ENCODE measurements at regions not wholly inside any gene's neighbourhood (a gene's known extent, or its start where the extent isn't known, plus 50 kb on each side); places are given as distances from the start of the nearest gene placed in this dataset.

DNA sequence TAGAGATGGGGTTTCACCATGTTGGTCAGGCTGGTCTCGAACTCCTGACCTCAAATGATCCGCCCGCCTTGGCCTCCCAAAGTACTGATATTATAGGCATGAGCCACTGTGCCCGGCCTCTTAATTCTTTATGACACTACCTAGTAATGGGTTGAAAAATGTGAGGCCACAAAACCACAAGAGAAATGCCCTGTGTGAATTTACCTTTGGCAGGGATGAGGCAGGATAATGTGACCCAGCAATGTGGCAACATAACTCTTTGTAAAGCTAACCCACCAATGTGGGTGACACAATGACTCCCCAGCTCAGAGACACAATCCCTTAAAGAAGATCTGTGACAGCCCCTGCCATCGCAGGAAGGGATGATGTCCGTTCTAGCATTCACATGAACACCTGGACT is 533.1 kb downstream of the KLF5 start:
- WGBS (ENCODE audit: insufficient coverage), result no CpG with 5 or more reads among the region's 6 CpGs
- H3K36me3 Mint-ChIP-seq, result no peaks in the 10 kb centered on the region
- ATAC-seq (replicated peaks in 1 of 4), result no peak

DNA sequence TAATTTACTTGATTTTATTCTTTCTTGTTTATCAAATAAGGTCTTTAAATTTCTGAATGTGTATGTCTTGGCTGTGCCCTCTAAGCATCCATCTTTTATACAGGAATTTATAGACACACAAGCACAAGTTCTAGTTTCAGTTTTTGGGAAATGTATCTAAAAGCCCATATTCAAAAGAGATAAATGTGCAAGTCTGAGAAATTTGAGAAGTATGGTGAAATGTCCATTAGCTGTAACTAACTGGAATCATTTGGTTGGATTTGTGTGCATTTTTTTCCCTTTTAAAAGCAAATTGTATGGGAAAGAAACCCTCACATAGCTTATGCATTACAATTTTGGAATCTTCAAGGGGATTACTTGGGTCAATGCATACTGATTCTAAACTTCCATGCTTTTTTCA is 532.0 kb downstream of the KLF5 start:
- no peak overlapping the region for H3K4me3 ChIP-seq (ENCODE audit: control insufficient read depth in 1 of 2, extremely low read depth in 1 of 2, low read length in 1 of 2)
- H3K9me3 ChIP-seq, result no peaks in the 10 kb centered on the region
- H3K27ac ChIP-seq (ENCODE audit: low read length), result no peak overlapping the region
- H3K27ac Mint-ChIP-seq, result no peak overlapping the region
- peaks cover 0 to 3% of the 10 kb centered on the region in 2 donors for H3K27me3 Mint-ChIP-seq
- peaks cover 3% of the 10 kb centered on the region for H3K36me3 Mint-ChIP-seq
- no peaks in the 10 kb centered on the region for H3K4me1 ChIP-seq (ENCODE audit: control insufficient read depth in 1 of 2, extremely low read depth in 1 of 2, insufficient read depth in 2 of 2, low read length in 2 of 2)
- no peak overlapping the region for H3K4me3 Mint-ChIP-seq
- CTCF ChIA-PET, result interaction anchor here in 1 of 2 donors (0.6 kb wide), 1 partner anchor 160 kb away, joined by 3 read pairs; no protein-coding TSS in a partner anchor
- H3K9me3 Mint-ChIP-seq, result peaks cover 4 to 6% (median 6%) of the 10 kb centered on the region in 3 donors
- no peak for DNase-seq
- no peaks in the 10 kb centered on the region for H3K27me3 ChIP-seq (replicated peaks in 1 of 2; ENCODE audit: control insufficient read depth in 2 of 2, extremely low read depth in 1 of 2, insufficient read depth in 2 of 2, low read length in 1 of 2)
- H3K36me3 ChIP-seq (ENCODE audit: control insufficient read depth in 2 of 2, extremely low read depth in 1 of 2, insufficient read depth in 1 of 2, low read length in 1 of 2), result no peaks in the 10 kb centered on the region
- no peak for ATAC-seq (replicated peaks in 1 of 4)
- POLR2A ChIA-PET, result no interaction called here
- peaks cover 0 to 3% (median 0%) of the 10 kb centered on the region in 3 donors for H3K4me1 Mint-ChIP-seq

More for the DNA sequence above, 533.1 kb downstream of the KLF5 start:
- no peaks in the 10 kb centered on the region for H3K27me3 ChIP-seq (replicated peaks in 1 of 2; ENCODE audit: control insufficient read depth in 2 of 2, extremely low read depth in 1 of 2, insufficient read depth in 2 of 2, low read length in 1 of 2)
- H3K27ac ChIP-seq (ENCODE audit: low read length), result no peak overlapping the region
- ChIA-PET CTCF (interaction anchor here in 1 of 2 donors (0.6 kb wide), 1 partner anchor 21 kb away, joined by 3 read pairs; no protein-coding TSS in a partner anchor), POLR2A (no interaction called here)
- Mint-ChIP-seq H3K27me3 (no peaks in the 10 kb centered on the region), H3K4me1 (peaks cover 8 to 10% (median 10%) of the 10 kb centered on the region in 3 donors), H3K4me3 (no peak overlapping the region), H3K27ac (no peak overlapping the region), H3K9me3 (no peaks in the 10 kb centered on the region)
- H3K4me3 ChIP-seq (ENCODE audit: control insufficient read depth in 1 of 2, extremely low read depth in 1 of 2, low read length in 1 of 2), result no peak overlapping the region
- DNase-seq, result no peak
- H3K4me1 ChIP-seq (ENCODE audit: control insufficient read depth in 1 of 2, extremely low read depth in 1 of 2, insufficient read depth in 2 of 2, low read length in 2 of 2), result peaks cover 0 to 2% of the 10 kb centered on the region in 2 experiments
- no peaks in the 10 kb centered on the region for H3K36me3 ChIP-seq (ENCODE audit: control insufficient read depth in 2 of 2, extremely low read depth in 1 of 2, insufficient read depth in 1 of 2, low read length in 1 of 2)
- no peaks in the 10 kb centered on the region for H3K9me3 ChIP-seq

- Histone ChIP-seq H3K4me1 (ENCODE audit: control insufficient read depth in 1 of 2, extremely low read depth in 1 of 2, insufficient read depth in 2 of 2, low read length in 2 of 2) (no peaks in the 10 kb centered on the region), H3K27ac (ENCODE audit: low read length) (no peak overlapping the region), H3K4me3 (ENCODE audit: control insufficient read depth in 1 of 2, extremely low read depth in 1 of 2, low read length in 1 of 2) (no peak overlapping the region), H3K36me3 (ENCODE audit: control insufficient read depth in 2 of 2, extremely low read depth in 1 of 2, insufficient read depth in 1 of 2, low read length in 1 of 2) (no peaks in the 10 kb centered on the region), H3K9me3 (no peaks in the 10 kb centered on the region), H3K27me3 (replicated peaks in 1 of 2; ENCODE audit: control insufficient read depth in 2 of 2, extremely low read depth in 1 of 2, insufficient read depth in 2 of 2, low read length in 1 of 2) (no peaks in the 10 kb centered on the region)
- peaks cover 3% of the 10 kb centered on the region for H3K36me3 Mint-ChIP-seq
- peaks cover 0 to 3% of the 10 kb centered on the region in 2 donors for H3K27me3 Mint-ChIP-seq
- H3K27ac Mint-ChIP-seq, result no peak overlapping the region
- 49% methylated on average over 2 of the region's 2 CpGs for WGBS (ENCODE audit: insufficient coverage)
- ChIA-PET POLR2A (no interaction called here), CTCF (no interaction called here)
- no peak for ATAC-seq (replicated peaks in 1 of 4)
- no peak overlapping the region for H3K4me3 Mint-ChIP-seq
- DNase-seq, result no peak
- H3K4me1 Mint-ChIP-seq, result no peaks in the 10 kb centered on the region
- H3K9me3 Mint-ChIP-seq, result peaks cover 6 to 11% (median 7%) of the 10 kb centered on the region in 3 donors
Measured at GRCh38 chr13:73585236-73585635, 526.4 kb downstream of the KLF5 start.

GRCh38 chr13:73583331-73583730 is 524.5 kb downstream of the KLF5 start:
- WGBS (ENCODE audit: insufficient coverage), result 67% methylated on average over 1 of the region's 3 CpGs
- DNase-seq (no peak), ATAC-seq (replicated peaks in 1 of 4) (no peak)
- Histone ChIP-seq H3K4me1 (ENCODE audit: control insufficient read depth in 1 of 2, extremely low read depth in 1 of 2, insufficient read depth in 2 of 2, low read length in 2 of 2) (no peaks in the 10 kb centered on the region), H3K27me3 (replicated peaks in 1 of 2; ENCODE audit: control insufficient read depth in 2 of 2, extremely low read depth in 1 of 2, insufficient read depth in 2 of 2, low read length in 1 of 2) (no peaks in the 10 kb centered on the region), H3K4me3 (ENCODE audit: control insufficient read depth in 1 of 2, extremely low read depth in 1 of 2, low read length in 1 of 2) (no peak overlapping the region), H3K9me3 (no peaks in the 10 kb centered on the region), H3K36me3 (ENCODE audit: control insufficient read depth in 2 of 2, extremely low read depth in 1 of 2, insufficient read depth in 1 of 2, low read length in 1 of 2) (no peaks in the 10 kb centered on the region), H3K27ac (ENCODE audit: low read length) (no peak overlapping the region)
- CTCF ChIA-PET, result no interaction called here
- POLR2A ChIA-PET, result no interaction called here
- Mint-ChIP-seq H3K4me3 (no peak overlapping the region), H3K4me1 (no peaks in the 10 kb centered on the region), H3K27ac (no peak overlapping the region), H3K9me3 (peaks cover 6 to 11% (median 7%) of the 10 kb centered on the region in 3 donors), H3K27me3 (peaks cover 0 to 3% of the 10 kb centered on the region in 2 donors), H3K36me3 (peaks cover 3% of the 10 kb centered on the region)

DNA sequence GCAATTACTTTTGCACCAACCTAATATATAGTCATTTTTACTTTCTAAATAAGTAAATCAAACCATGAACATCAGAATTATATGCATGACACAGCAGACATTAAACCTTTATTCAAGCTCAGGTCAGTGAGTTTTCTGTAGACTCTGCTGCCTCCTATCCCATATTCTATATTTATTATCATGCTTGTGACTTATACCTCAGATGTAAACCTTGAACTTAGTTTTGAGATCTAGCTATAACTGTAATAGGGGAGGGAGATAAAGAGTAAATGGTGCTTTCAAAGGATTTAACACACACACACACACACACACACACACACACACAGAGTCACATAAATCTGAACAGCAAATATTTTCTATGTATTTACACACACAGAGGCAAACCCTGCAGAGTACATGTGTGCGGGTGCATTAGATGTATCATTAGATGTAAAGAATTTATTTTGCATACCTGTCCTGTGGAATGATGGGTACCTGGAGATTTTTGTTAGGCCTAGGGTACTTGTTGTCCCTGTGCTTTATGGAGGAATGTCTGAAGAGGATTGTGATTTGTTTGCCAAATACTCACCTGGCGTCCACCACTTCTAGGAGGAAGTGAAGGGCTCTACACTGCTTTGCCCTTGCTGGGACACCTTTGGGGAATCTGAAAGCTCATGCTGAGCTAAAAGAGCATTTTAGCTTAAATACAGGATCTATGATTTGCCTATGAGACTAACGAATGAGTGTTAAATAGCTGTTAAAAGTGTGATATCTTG is 521.9 kb downstream of the KLF5 start:
- no peaks in the 10 kb centered on the region for H3K36me3 Mint-ChIP-seq
- ChIA-PET CTCF (interaction anchor here in 1 of 2 donors (0.6 kb wide), 1 partner anchor 33 kb away, joined by 3 read pairs; no protein-coding TSS in a partner anchor), POLR2A (no interaction called here)
- no peaks in the 10 kb centered on the region for H3K27me3 Mint-ChIP-seq
- Histone ChIP-seq H3K27ac (ENCODE audit: low read length) (no peak overlapping the region), H3K27me3 (replicated peaks in 1 of 2; ENCODE audit: control insufficient read depth in 2 of 2, extremely low read depth in 1 of 2, insufficient read depth in 2 of 2, low read length in 1 of 2) (no peaks in the 10 kb centered on the region), H3K9me3 (no peaks in the 10 kb centered on the region), H3K4me1 (ENCODE audit: control insufficient read depth in 1 of 2, extremely low read depth in 1 of 2, insufficient read depth in 2 of 2, low read length in 2 of 2) (no peaks in the 10 kb centered on the region), H3K36me3 (ENCODE audit: control insufficient read depth in 2 of 2, extremely low read depth in 1 of 2, insufficient read depth in 1 of 2, low read length in 1 of 2) (no peaks in the 10 kb centered on the region), H3K4me3 (ENCODE audit: control insufficient read depth in 1 of 2, extremely low read depth in 1 of 2, low read length in 1 of 2) (no peak overlapping the region)
- no peak for DNase-seq
- WGBS (ENCODE audit: insufficient coverage), result 86% methylated on average over 2 of the region's 3 CpGs
- ATAC-seq (replicated peaks in 1 of 4), result no peak
- peaks cover under 1 to 4% (median 2%) of the 10 kb centered on the region in 3 donors for H3K9me3 Mint-ChIP-seq
- no peak overlapping the region for H3K4me3 Mint-ChIP-seq
- H3K4me1 Mint-ChIP-seq, result no peaks in the 10 kb centered on the region
- H3K27ac Mint-ChIP-seq, result no peak overlapping the region

- H3K4me1 Mint-ChIP-seq, result no peaks in the 10 kb centered on the region
Measured at GRCh38 chr13:73579574-73580274, 520.9 kb downstream of the KLF5 start.

More at GRCh38 chr13:73579574-73580274, 520.9 kb downstream of the KLF5 start:
- H3K27me3 Mint-ChIP-seq, result no peaks in the 10 kb centered on the region
- ATAC-seq (replicated peaks in 1 of 4), result no peak
- H3K4me3 ChIP-seq (ENCODE audit: control insufficient read depth in 1 of 2, extremely low read depth in 1 of 2, low read length in 1 of 2), result no peak overlapping the region
- no peak overlapping the region for H3K27ac Mint-ChIP-seq
- H3K4me1 ChIP-seq (ENCODE audit: control insufficient read depth in 1 of 2, extremely low read depth in 1 of 2, insufficient read depth in 2 of 2, low read length in 2 of 2), result no peaks in the 10 kb centered on the region
- H3K36me3 ChIP-seq (ENCODE audit: control insufficient read depth in 2 of 2, extremely low read depth in 1 of 2, insufficient read depth in 1 of 2, low read length in 1 of 2), result no peaks in the 10 kb centered on the region
- no peak overlapping the region for H3K27ac ChIP-seq (ENCODE audit: low read length)
- peaks cover 0 to under 1% (median 0%) of the 10 kb centered on the region in 3 donors for H3K9me3 Mint-ChIP-seq
- CTCF ChIA-PET, result no interaction called here
- no peaks in the 10 kb centered on the region for H3K27me3 ChIP-seq (replicated peaks in 1 of 2; ENCODE audit: control insufficient read depth in 2 of 2, extremely low read depth in 1 of 2, insufficient read depth in 2 of 2, low read length in 1 of 2)
- POLR2A ChIA-PET, result no interaction called here
- no peaks in the 10 kb centered on the region for H3K36me3 Mint-ChIP-seq
- DNase-seq, result no peak
- WGBS (ENCODE audit: insufficient coverage), result no CpG with 5 or more reads among the region's 2 CpGs
- H3K4me3 Mint-ChIP-seq, result no peak overlapping the region
- H3K9me3 ChIP-seq, result no peaks in the 10 kb centered on the region

Data from T-cell (primary cell).